ENCODE measurements at regions not wholly inside any gene's neighbourhood (a gene's known extent, or its start where the extent isn't known, plus 50 kb on each side); places are given as distances from the start of the nearest gene placed in this dataset.

DNA sequence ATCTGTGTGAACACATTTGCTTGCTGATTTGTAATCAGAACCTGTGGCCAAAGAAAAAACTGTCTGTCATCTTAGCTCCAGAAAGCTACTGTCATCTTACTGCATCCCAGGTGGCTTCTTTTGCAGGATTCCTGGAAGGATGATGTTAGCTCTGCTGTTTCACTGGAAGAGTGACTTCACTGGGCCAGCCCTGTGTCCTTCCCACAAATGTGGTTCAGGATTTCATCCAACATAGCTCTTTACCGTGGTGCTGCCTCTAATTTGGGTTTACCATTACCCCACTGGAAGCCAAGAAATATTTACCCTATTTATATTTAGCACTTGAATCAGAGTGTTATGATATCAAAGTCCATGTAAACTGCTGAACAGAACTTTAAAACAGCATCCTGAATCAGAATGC, 501.0 kb downstream of the GADD45G start:
- no peaks in the 10 kb centered on the region; a peak in 1 of 7 replicates for H3K27me3 ChIP-seq (replicated peaks in 1 of 4; ENCODE audit: control insufficient read depth in 3 of 4, extremely low read depth in 1 of 4, insufficient read depth in 3 of 4, low read length in 3 of 4)
- no peak overlapping the region for H2BK20ac ChIP-seq (ENCODE audit: low read length)
- H3K27ac ChIP-seq (ENCODE audit: low read depth, low read length) = no peak overlapping the region
- no peak overlapping the region for H4K91ac ChIP-seq (replicated peaks; ENCODE audit: insufficient read length, low read length)
- CTCF ChIA-PET (ENCODE audit: partially characterized antibody) = interaction anchor here (0.9 to 9.1 kb wide), 10 partner anchors 8 to 512 kb away, joined by 3 to 149 read pairs (median 4); partner anchors contain the start of gene GADD45G
- peaks cover 0 to 2% of the 10 kb centered on the region in 2 experiments for H4K20me1 ChIP-seq (replicated peaks in 1 of 2; ENCODE audit: control insufficient read depth in 1 of 2, insufficient read depth in 2 of 2, low read length in 2 of 2)
- H2AFZ ChIP-seq (ENCODE audit: low read length) = no peak overlapping the region
- no peak for DNase-seq (ENCODE audit: low read depth in 1 of 2, low spot score in 2 of 2)
- H3K36me3 ChIP-seq (ENCODE audit: control insufficient read depth in 2 of 4, insufficient read depth in 4 of 4, low read length in 3 of 4) = no peaks in the 10 kb centered on the region
- 100% methylated on average over 1 of the region's 1 CpG; no CpG with 5 or more reads in 1 of the 2 experiments for WGBS, 2 experiments (ENCODE audit: extremely low coverage in 1 of 2, insufficient coverage in 1 of 2, insufficient read length in 1 of 2, insufficient replicate concordance in 2 of 2, low coverage in 1 of 2, low lambda C conversion rate in 2 of 2, missing lambda C conversion rate in 1 of 2)
- H3K23ac ChIP-seq (ENCODE audit: insufficient read length) = no peak overlapping the region
- H3K4me3 ChIP-seq (ENCODE audit: extremely low read depth in 1 of 4, insufficient read depth in 2 of 4, low read depth in 3 of 4, low read length in 4 of 4) = no peak overlapping the region
- no peak overlapping the region for H3K18ac ChIP-seq (ENCODE audit: extremely low read depth, low read length)
- no peaks in the 10 kb centered on the region for H3K79me2 ChIP-seq (ENCODE audit: control insufficient read depth in 1 of 2, insufficient read depth in 2 of 2, low read length in 2 of 2)
- no peak for FAIRE-seq
- no peak overlapping the region for H2BK5ac ChIP-seq (ENCODE audit: low read depth, low read length)
- no peak overlapping the region for H4K8ac ChIP-seq (ENCODE audit: extremely low read depth, insufficient read depth, low read length)
- H3K4ac ChIP-seq (replicated peaks; ENCODE audit: insufficient read length, low read depth, low read length) = no peak overlapping the region
- H3K14ac ChIP-seq (ENCODE audit: insufficient read length) = no peak overlapping the region
- H2BK15ac ChIP-seq (ENCODE audit: low read length) = no peak overlapping the region
- H3K4me1 ChIP-seq (replicated peaks in 1 of 4; ENCODE audit: control insufficient read depth in 3 of 4, insufficient read depth in 4 of 4, low read length in 3 of 4) = no peaks in the 10 kb centered on the region
- H3K56ac ChIP-seq (replicated peaks; ENCODE audit: insufficient read length, low read depth, low read length) = no peak overlapping the region
- no peaks in the 10 kb centered on the region for H3K9me3 ChIP-seq (ENCODE audit: insufficient read depth in 2 of 2, low read depth in 1 of 2, low read length in 1 of 2)
- H2AK5ac ChIP-seq (ENCODE audit: low read depth, low read length) = no peak overlapping the region
- H3K79me1 ChIP-seq (ENCODE audit: low read depth, low read length) = no peaks in the 10 kb centered on the region
- no peaks in the 10 kb centered on the region for H3K23me2 ChIP-seq (ENCODE audit: low read depth, low read length)
- no peak overlapping the region for H2BK12ac ChIP-seq (ENCODE audit: low read depth, low read length)
- POLR2A ChIA-PET (ENCODE audit: partially characterized antibody) = no interaction called here
- no peak overlapping the region for H4K5ac ChIP-seq (ENCODE audit: insufficient read length, low read depth, low read length)
- no peak overlapping the region for H3K9ac ChIP-seq (replicated peaks in 1 of 4; ENCODE audit: extremely low read depth in 1 of 4, low read depth in 3 of 4, low read length in 3 of 4)
- H2BK120ac ChIP-seq (replicated peaks; ENCODE audit: low read depth, low read length) = no peak overlapping the region
- H3K4me2 ChIP-seq (ENCODE audit: insufficient read depth in 1 of 2, low read depth in 2 of 2, low read length in 2 of 2) = no peak overlapping the region
- no peak for TF ChIP-seq SP4 (IDR thresholded peaks at IDR 0.05; ENCODE audit: low read length)
- no peak for TF ChIP-seq CTBP2 (IDR thresholded peaks at IDR 0.05; ENCODE audit: borderline replicate concordance, insufficient read depth, insufficient read length, low read length)
- TF ChIP-seq KDM1A (IDR thresholded peaks at IDR 0.05; ENCODE audit: borderline replicate concordance, low read length) = no peak
- TF ChIP-seq, protein P1, sequence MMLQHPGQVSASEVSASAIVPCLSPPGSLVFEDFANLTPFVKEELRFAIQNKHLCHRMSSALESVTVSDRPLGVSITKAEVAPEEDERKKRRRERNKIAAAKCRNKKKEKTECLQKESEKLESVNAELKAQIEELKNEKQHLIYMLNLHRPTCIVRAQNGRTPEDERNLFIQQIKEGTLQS (IDR thresholded peaks at IDR 0.05; ENCODE audit: insufficient read depth, low read depth, low read length) = no peak
- TF ChIP-seq TCF12 (IDR thresholded peaks at IDR 0.05; ENCODE audit: low read depth, low read length) = no peak
- TF ChIP-seq TAF1 (IDR thresholded peaks at IDR 0.05; ENCODE audit: low read depth, low read length) = no peak
- TF ChIP-seq SP1 (IDR thresholded peaks at IDR 0.05; ENCODE audit: low read depth, low read length) = no peak
- no peak for TF ChIP-seq ASH2L (IDR thresholded peaks at IDR 0.05; ENCODE audit: low read length)
- TF ChIP-seq SUZ12 (IDR thresholded peaks at IDR 0.05; ENCODE audit: low read length) = no peak
- TF ChIP-seq RAD21 (IDR thresholded peaks at IDR 0.05 in 1 of 2, conservative IDR thresholded peaks at IDR 0.05 in 1 of 2; ENCODE audit: low read depth in 2 of 2, low read length in 2 of 2) = no peak
- TF ChIP-seq NANOG (IDR thresholded peaks at IDR 0.05; ENCODE audit: insufficient read depth, low read depth, low read length, poor library complexity, severe bottlenecking) = no peak
- TF ChIP-seq, protein P2, sequence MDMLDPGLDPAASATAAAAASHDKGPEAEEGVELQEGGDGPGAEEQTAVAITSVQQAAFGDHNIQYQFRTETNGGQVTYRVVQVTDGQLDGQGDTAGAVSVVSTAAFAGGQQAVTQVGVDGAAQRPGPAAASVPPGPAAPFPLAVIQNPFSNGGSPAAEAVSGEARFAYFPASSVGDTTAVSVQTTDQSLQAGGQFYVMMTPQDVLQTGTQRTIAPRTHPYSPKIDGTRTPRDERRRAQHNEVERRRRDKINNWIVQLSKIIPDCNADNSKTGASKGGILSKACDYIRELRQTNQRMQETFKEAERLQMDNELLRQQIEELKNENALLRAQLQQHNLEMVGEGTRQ (IDR thresholded peaks at IDR 0.05; ENCODE audit: low read length) = no peak
- TF ChIP-seq BACH1 (IDR thresholded peaks at IDR 0.05; ENCODE audit: low read length) = no peak

Data from H1 (cell line).